GM12892 (cell line): ENCODE measurements at regions not wholly inside any gene's neighbourhood (a gene's known extent, or its start where the extent isn't known, plus 50 kb on each side); places are given as distances from the start of the nearest gene placed in this dataset.

Experiments
- POLR2A ChIP-seq: IDR thresholded peaks from 2 replicates; pipeline ENCODE4 v1.6.1; 2011; ENCODE audit warnings: low read depth, low read length, control low read depth
- POLR2AphosphoS5 ChIP-seq: IDR thresholded peaks from 2 replicates; pipeline ENCODE4 v1.6.1; 2011; ENCODE audit warnings: low read depth, low read length, control low read depth

GRCh38 chr2:200158647-200159356 is 147.7 kb upstream of the SPATS2L start:
- TF ChIP-seq POLR2AphosphoS5 (no peak), POLR2A (no peak)
